BJ (cell line): ENCODE measurements at regions not wholly inside any gene's neighbourhood (a gene's known extent, or its start where the extent isn't known, plus 50 kb on each side); places are given as distances from the start of the nearest gene placed in this dataset.

Source experiments
- CTCF ChIA-PET: fragments of 350-600 bp; formaldehyde crosslinking; extraction: SDS; loops from one replicate; lab custom pipeline; 2021; ENCODE audit warnings: antibody characterized with exemption, inconsistent platforms; lab: Yijun Ruan, JAX
- POLR2A ChIA-PET: fragments of 300-600 bp; sonication (Branson Sonifier 250); formaldehyde crosslinking; extraction: SDS; loops from one replicate; lab custom pipeline; 2021; ENCODE audit warnings: antibody characterized with exemption; lab: Charles Lee
- DNase-seq: peaks from one replicate; pipeline ENCODE4 v3.0.0-alpha.2; 2011; ENCODE audit warnings: low read depth
- H3K27me3 ChIP-seq: 2 replicates; pipeline ENCODE4 v1.6.0; 2011; ENCODE audit warnings: low read length; ENCODE audit not compliant: control insufficient read depth, insufficient read depth
- H3K36me3 ChIP-seq: 2 replicates; pipeline ENCODE4 v1.5.1; 2011; ENCODE audit warnings: low read length; ENCODE audit not compliant: control insufficient read depth, insufficient read depth
- H3K4me3 ChIP-seq: 2 replicates; pipeline ENCODE4 v1.5.1; 2011; ENCODE audit warnings: low read depth, mild to moderate bottlenecking, control low read depth, low read length
- CTCF ChIP-seq: IDR thresholded peaks from 2 replicates; pipeline ENCODE4 v1.5.1; 2011; ENCODE audit warnings: low read depth, mild to moderate bottlenecking, control low read depth, inconsistent platforms, low read length, moderate library complexity; ENCODE audit not compliant: insufficient read depth

GRCh38 chr2:212938144-212938793 is 213.1 kb downstream of the IKZF2 start:
- Histone ChIP-seq H3K4me3 (no peak overlapping the region), H3K27me3 (peaks cover 2% of the 10 kb centered on the region), H3K36me3 (no peaks in the 10 kb centered on the region)
- DNase-seq, result no peak
- POLR2A ChIA-PET, result no interaction called here
- no peak for TF ChIP-seq CTCF
- CTCF ChIA-PET, result interaction anchor here (0.6 kb wide), 1 partner anchor 53 kb away, joined by 3 read pairs; no protein-coding TSS in a partner anchor

DNA sequence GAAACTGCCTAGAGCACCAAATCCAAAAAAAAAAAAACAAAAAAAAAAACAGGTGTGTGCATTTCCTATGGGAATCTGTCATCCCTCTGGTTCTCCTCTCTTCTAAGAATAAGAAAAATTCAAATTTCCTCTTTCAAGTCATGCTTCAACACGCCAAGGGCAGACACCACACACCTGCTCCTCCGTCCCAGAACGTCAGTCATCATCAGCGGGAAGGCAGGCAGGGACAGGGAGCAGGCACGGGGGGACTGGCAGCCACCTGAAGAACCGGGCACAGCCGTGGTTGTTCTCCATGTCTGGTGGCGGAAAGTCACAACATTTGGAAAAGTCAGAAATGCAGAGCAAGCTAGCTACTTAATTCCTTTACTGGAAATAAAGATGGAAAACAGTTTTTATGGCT is 214.8 kb downstream of the IKZF2 start:
- POLR2A ChIA-PET, result interaction anchor here (0.6 kb wide), 1 partner anchor 958 kb away, joined by 12 read pairs; no protein-coding TSS in a partner anchor
- DNase-seq, result no peak
- Histone ChIP-seq H3K36me3 (no peaks in the 10 kb centered on the region), H3K27me3 (peaks cover 2% of the 10 kb centered on the region), H3K4me3 (no peak overlapping the region)
- CTCF ChIA-PET, result no interaction called here
- TF ChIP-seq CTCF, result no peak

DNA sequence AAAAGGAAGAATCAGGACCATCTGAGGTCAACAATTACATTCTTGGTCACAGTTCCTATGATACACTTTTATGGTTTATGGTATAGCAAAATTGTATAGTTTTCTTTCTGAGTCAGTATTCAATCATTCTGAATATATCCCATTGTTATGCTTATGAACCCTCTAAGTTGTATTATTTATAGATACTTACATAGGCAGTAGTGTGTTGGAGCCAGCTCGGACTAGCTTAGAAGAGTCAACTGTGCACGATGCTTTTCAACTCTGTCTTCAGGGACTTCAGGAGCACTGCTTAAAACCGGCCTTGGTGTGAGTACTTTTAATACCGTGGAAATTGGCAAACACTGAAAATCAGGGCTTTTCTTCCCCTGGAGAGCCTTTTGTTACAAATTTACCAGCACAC is 215.7 kb downstream of the IKZF2 start:
- no peak for DNase-seq
- POLR2A ChIA-PET, result no interaction called here
- Histone ChIP-seq H3K4me3 (no peak overlapping the region), H3K36me3 (no peaks in the 10 kb centered on the region), H3K27me3 (no peaks in the 10 kb centered on the region; the same call in 1 of the 2 replicates)
- CTCF ChIA-PET, result interaction anchor here (1.1 kb wide), 1 partner anchor 218 kb away, joined by 4 read pairs; no protein-coding TSS in a partner anchor
- TF ChIP-seq CTCF, result no peak

GRCh38 chr2:212931271-212931670 is 220.1 kb downstream of the IKZF2 start:
- Histone ChIP-seq H3K4me3 (no peak overlapping the region), H3K36me3 (no peaks in the 10 kb centered on the region), H3K27me3 (no peaks in the 10 kb centered on the region)
- no peak for DNase-seq
- TF ChIP-seq CTCF, result no peak
- ChIA-PET POLR2A (no interaction called here), CTCF (no interaction called here)

- CTCF ChIA-PET, result no interaction called here
- POLR2A ChIA-PET, result no interaction called here
Observed at GRCh38 chr2:212930556-212931260, 220.7 kb downstream of the IKZF2 start.

More at GRCh38 chr2:212930556-212931260, 220.7 kb downstream of the IKZF2 start:
- Histone ChIP-seq H3K27me3 (no peaks in the 10 kb centered on the region), H3K4me3 (no peak overlapping the region), H3K36me3 (no peaks in the 10 kb centered on the region)
- TF ChIP-seq CTCF, result no peak
- no peak for DNase-seq
